Daoy (cell line): ENCODE measurements at regions not wholly inside any gene's neighbourhood (a gene's known extent, or its start where the extent isn't known, plus 50 kb on each side); places are given as distances from the start of the nearest gene placed in this dataset.
"Not testable (repeated sequence)": the region's sequence is repeated elsewhere in the genome, so short reads cannot be mapped to it uniquely, and the experiment has no call there.

ENCODE experiments used
- DNase-seq: peaks from one replicate; pipeline ENCODE4 v3.0.0-alpha.2; 2015; ENCODE audit warnings: low read depth

GRCh38 chr2:194289712-194290346, 1367.2 kb upstream of the SLC39A10 start:
- DNase-seq, result no peak

GRCh38 chr2:194276667-194277066, 1380.4 kb upstream of the SLC39A10 start:
- DNase-seq, result not testable (repeated sequence)

- DNase-seq, result no peak
These were observed 1385.6 kb upstream of the SLC39A10 start for GRCh38 chr2:194271293-194271961.

- no peak for DNase-seq
These were observed 1386.4 kb upstream of the SLC39A10 start for GRCh38 chr2:194270648-194271047.

- no peak for DNase-seq
These were observed 1392.4 kb upstream of the SLC39A10 start for GRCh38 chr2:194264586-194264985.

GRCh38 chr2:194260185-194260584, 1396.8 kb upstream of the SLC39A10 start:
- DNase-seq, result no peak

- DNase-seq, result no peak
These were observed 1399.9 kb upstream of the SLC39A10 start for GRCh38 chr2:194257095-194257494.

- no peak for DNase-seq
These were observed 1403.3 kb upstream of the SLC39A10 start for GRCh38 chr2:194253528-194254259.

GRCh38 chr2:194252127-194252526, 1404.9 kb upstream of the SLC39A10 start:
- no peak for DNase-seq

- DNase-seq, result no peak
These were observed 1424.4 kb upstream of the SLC39A10 start for GRCh38 chr2:194232600-194232999.

- DNase-seq, result no peak
These were observed 1433.8 kb upstream of the SLC39A10 start for GRCh38 chr2:194223218-194223617.

GRCh38 chr2:194214192-194214591, 1442.8 kb upstream of the SLC39A10 start:
- no peak for DNase-seq

GRCh38 chr2:194205568-194206227, 1451.3 kb upstream of the SLC39A10 start:
- no peak for DNase-seq

- DNase-seq, result peak; percentile 5
These were observed 1453.1 kb upstream of the SLC39A10 start for GRCh38 chr2:194203898-194204297.

- DNase-seq, result no peak
These were observed 1474.1 kb upstream of the SLC39A10 start for GRCh38 chr2:194182888-194183287.

- DNase-seq, result no peak
These were observed 1480.9 kb upstream of the SLC39A10 start for GRCh38 chr2:194176134-194176533.

- peak; percentile 2 for DNase-seq
These were observed 1490.2 kb upstream of the SLC39A10 start for GRCh38 chr2:194166818-194167217.

- DNase-seq, result no peak
These were observed 1501.6 kb upstream of the SLC39A10 start for GRCh38 chr2:194155431-194155830.

GRCh38 chr2:194151231-194151630, 1505.8 kb upstream of the SLC39A10 start:
- DNase-seq, result no peak

GRCh38 chr2:194135463-194135862, 1521.6 kb upstream of the SLC39A10 start:
- DNase-seq, result no peak

GRCh38 chr2:194128810-194129209, 1528.2 kb upstream of the SLC39A10 start:
- DNase-seq, result no peak

GRCh38 chr2:194126418-194126817, 1530.6 kb upstream of the SLC39A10 start:
- no peak for DNase-seq
